ENCODE measurements at regions not wholly inside any gene's neighbourhood (a gene's known extent, or its start where the extent isn't known, plus 50 kb on each side); places are given as distances from the start of the nearest gene placed in this dataset.
"Not testable (repeated sequence)": the region's sequence is repeated elsewhere in the genome, so short reads cannot be mapped to it uniquely, and the experiment has no call there.

GRCh38 chr5:28961816-28962215, 1923.4 kb upstream of the CDH9 start:
- TF ChIP-seq, protein P1, sequence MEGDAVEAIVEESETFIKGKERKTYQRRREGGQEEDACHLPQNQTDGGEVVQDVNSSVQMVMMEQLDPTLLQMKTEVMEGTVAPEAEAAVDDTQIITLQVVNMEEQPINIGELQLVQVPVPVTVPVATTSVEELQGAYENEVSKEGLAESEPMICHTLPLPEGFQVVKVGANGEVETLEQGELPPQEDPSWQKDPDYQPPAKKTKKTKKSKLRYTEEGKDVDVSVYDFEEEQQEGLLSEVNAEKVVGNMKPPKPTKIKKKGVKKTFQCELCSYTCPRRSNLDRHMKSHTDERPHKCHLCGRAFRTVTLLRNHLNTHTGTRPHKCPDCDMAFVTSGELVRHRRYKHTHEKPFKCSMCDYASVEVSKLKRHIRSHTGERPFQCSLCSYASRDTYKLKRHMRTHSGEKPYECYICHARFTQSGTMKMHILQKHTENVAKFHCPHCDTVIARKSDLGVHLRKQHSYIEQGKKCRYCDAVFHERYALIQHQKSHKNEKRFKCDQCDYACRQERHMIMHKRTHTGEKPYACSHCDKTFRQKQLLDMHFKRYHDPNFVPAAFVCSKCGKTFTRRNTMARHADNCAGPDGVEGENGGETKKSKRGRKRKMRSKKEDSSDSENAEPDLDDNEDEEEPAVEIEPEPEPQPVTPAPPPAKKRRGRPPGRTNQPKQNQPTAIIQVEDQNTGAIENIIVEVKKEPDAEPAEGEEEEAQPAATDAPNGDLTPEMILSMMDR (IDR thresholded peaks at IDR 0.05; ENCODE audit: low read length, missing control alignments): no peak
- no peak for DNase-seq (ENCODE audit: low read depth)
- H3K4me3 ChIP-seq (replicated peaks; ENCODE audit: low read depth, low read length): no peak overlapping the region

DNA sequence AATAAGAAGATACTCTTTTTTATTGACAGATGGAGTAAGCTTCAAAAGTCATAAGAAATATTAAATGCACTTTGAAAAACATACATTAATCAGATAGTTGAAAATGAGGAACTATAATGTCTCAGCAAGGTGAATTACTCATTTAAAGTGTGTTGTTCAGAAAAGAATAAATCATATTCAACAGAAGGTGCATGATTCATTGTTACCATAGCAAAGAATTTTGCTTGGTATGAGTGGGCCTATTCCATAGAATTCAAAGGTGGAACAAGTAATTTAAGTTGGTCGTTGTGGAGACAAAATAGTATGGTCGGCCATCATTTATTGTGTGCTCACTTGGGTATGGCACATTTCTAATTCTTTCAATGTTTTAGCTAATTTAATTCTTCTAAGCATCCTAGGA, 1920.2 kb upstream of the CDH9 start:
- no peak overlapping the region for H3K4me3 ChIP-seq (replicated peaks; ENCODE audit: low read depth, low read length)
- TF ChIP-seq, protein P1 (IDR thresholded peaks at IDR 0.05; ENCODE audit: low read length, missing control alignments): no peak
- no peak for DNase-seq (ENCODE audit: low read depth)

DNA sequence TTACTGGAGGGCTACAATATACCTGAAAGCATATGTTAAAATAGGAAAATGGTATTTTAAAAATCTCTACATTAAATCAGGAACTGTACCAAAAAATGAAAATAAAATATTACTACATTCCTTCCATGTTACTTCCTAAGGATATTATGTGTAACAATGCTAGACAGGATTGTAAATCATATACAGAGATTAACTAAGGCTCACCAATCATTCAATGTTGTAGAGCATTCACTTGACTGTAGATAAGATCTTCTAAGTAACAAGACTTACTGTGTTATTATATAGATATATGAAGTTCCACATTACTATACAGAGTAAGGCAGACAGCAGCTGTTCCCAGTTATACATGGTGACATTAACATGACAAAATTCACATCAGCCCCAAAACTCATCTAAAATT, 1919.1 kb upstream of the CDH9 start:
- TF ChIP-seq, protein P1 (IDR thresholded peaks at IDR 0.05; ENCODE audit: low read length, missing control alignments): no peak
- H3K4me3 ChIP-seq (replicated peaks; ENCODE audit: low read depth, low read length): no peak overlapping the region
- no peak for DNase-seq (ENCODE audit: low read depth)

- TF ChIP-seq, protein P1 (IDR thresholded peaks at IDR 0.05; ENCODE audit: low read length, missing control alignments): no peak
- no peak overlapping the region for H3K4me3 ChIP-seq (replicated peaks; ENCODE audit: low read depth, low read length)
- DNase-seq (ENCODE audit: low read depth): no peak
Measured at GRCh38 chr5:28954074-28954473, 1915.7 kb upstream of the CDH9 start.

DNA sequence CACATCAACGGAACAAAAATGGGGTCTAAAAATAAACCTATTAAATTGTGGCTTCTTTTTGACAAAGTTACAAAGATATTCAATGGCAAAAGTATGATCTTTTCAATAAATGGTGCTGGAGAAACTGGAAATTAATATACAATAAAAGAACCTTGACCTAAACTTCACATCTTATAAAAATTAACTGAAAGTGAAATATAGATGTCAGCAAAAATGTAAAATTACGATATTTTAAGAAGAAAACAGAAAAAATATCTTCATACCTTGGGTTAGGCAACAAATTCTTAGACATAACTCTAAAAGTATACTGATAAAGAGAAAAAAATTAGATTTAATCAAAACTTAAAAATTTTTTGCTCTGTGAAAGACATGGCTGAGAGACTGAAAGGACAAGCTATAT, 1909.5 kb upstream of the CDH9 start:
- TF ChIP-seq, protein P1 (IDR thresholded peaks at IDR 0.05; ENCODE audit: low read length, missing control alignments): no peak
- no peak for DNase-seq (ENCODE audit: low read depth)

GRCh38 chr5:28945859-28946258, 1907.5 kb upstream of the CDH9 start:
- no peak for DNase-seq (ENCODE audit: low read depth)
- TF ChIP-seq, protein P1 (IDR thresholded peaks at IDR 0.05; ENCODE audit: low read length, missing control alignments): no peak
- H3K4me3 ChIP-seq (replicated peaks; ENCODE audit: low read depth, low read length): no peak overlapping the region

More for the DNA sequence above, 1909.5 kb upstream of the CDH9 start:
- H3K4me3 ChIP-seq (replicated peaks; ENCODE audit: low read depth, low read length): no peak overlapping the region

GRCh38 chr5:28929366-28929765, 1891.0 kb upstream of the CDH9 start:
- H3K4me3 ChIP-seq (replicated peaks; ENCODE audit: low read depth, low read length); DNase-seq (ENCODE audit: low read depth): not testable (repeated sequence)

DNA sequence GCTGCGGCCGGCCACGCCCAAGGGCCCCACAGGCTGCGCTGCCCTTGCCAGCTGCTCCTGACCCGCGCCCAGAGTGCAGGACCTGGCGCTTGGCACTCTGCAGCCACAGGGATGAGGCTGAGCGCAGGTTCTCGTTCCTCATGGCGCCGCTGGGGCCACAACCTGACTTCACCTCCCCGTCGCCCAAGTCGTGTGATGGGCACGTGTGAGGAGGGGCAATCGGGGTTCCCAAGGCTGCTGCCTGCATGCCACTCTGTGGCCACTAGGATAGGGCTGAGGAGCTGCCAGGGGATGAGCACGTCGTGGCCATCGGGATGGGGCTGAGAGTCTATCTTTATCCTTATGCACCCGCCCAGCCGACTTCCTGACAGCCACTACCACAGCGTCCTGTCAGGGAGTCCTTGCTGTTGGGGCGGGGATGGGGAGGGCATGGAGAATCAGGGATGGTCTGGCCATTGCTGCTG, 1890.0 kb upstream of the CDH9 start:
- not testable (repeated sequence) for DNase-seq (ENCODE audit: low read depth)

More for the DNA sequence above, 1890.0 kb upstream of the CDH9 start:
- not testable (repeated sequence) for H3K4me3 ChIP-seq (replicated peaks; ENCODE audit: low read depth, low read length)

Data from fibroblast of pulmonary artery (primary cell).